A673 (cell line): ENCODE measurements at regions not wholly inside any gene's neighbourhood (a gene's known extent, or its start where the extent isn't known, plus 50 kb on each side); places are given as distances from the start of the nearest gene placed in this dataset.

ENCODE experiments used
- CTCF ChIP-seq: fragments of 300-800, 200-600 bp; sonication (generic); conservative IDR thresholded peaks from 2 replicates; pipeline ENCODE4 v1.5.1; 2017; ENCODE audit warnings: low read depth, mild to moderate bottlenecking, antibody characterized with exemption, low read length, moderate library complexity, mixed read lengths
- EZH2 ChIP-seq: fragments of 200-600 bp; sonication (generic); IDR thresholded peaks from 2 replicates; pipeline ENCODE4 v1.6.1; 2017; ENCODE audit warnings: borderline replicate concordance, low read depth, mild to moderate bottlenecking, mixed read lengths, antibody characterized with exemption, low read length; ENCODE audit not compliant: poor library complexity, severe bottlenecking

GRCh38 chr9:8136477-8136876, 336.9 kb upstream of the DMAC1 start:
- TF ChIP-seq CTCF = no peak
- TF ChIP-seq EZH2 = no peak
